PC-3 (cell line): ENCODE measurements at regions not wholly inside any gene's neighbourhood (a gene's known extent, or its start where the extent isn't known, plus 50 kb on each side); places are given as distances from the start of the nearest gene placed in this dataset.

Source experiments
- EZH2 ChIP-seq: fragments of 300-600 bp; sonication (generic); IDR thresholded peaks from one replicate; pipeline ENCODE4 v1.6.1; 2017; ENCODE audit warnings: antibody characterized with exemption, mild to moderate bottlenecking, low read length; ENCODE audit not compliant: unreplicated experiment
- EZH2phosphoT487 ChIP-seq: fragments of 300-600 bp; sonication (generic); IDR thresholded peaks from 2 replicates; pipeline ENCODE4 v1.6.1; 2018; ENCODE audit warnings: mild to moderate bottlenecking, antibody characterized with exemption, low read length, borderline replicate concordance
- TF ChIP-seq, protein P1 (sequence below): fragments of 300-600 bp; sonication (generic); conservative IDR thresholded peaks from 2 replicates; pipeline ENCODE4 v1.5.1; 2017; ENCODE audit warnings: antibody characterized with exemption, low read depth, mild to moderate bottlenecking, low read length

DNA sequence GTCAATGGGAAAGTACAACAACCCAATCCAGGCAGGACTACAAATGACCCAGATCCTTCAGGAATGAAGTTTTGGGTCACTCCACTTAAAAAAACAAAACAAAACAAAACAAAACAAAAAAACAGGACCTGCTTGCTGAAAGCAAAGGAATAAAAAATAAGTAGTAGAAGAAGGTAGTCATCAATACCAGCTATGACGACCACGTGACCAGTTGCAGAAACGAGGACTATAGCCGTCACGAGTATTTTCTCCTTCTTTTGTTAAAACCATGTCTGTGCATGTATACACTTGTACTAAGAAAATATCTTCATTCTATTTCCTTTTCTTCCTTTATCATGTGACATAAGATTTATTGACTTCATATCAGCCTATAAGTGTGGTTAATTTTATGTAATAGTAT lies 308.4 kb upstream of the DEFB112 start:
- TF ChIP-seq, protein P1, sequence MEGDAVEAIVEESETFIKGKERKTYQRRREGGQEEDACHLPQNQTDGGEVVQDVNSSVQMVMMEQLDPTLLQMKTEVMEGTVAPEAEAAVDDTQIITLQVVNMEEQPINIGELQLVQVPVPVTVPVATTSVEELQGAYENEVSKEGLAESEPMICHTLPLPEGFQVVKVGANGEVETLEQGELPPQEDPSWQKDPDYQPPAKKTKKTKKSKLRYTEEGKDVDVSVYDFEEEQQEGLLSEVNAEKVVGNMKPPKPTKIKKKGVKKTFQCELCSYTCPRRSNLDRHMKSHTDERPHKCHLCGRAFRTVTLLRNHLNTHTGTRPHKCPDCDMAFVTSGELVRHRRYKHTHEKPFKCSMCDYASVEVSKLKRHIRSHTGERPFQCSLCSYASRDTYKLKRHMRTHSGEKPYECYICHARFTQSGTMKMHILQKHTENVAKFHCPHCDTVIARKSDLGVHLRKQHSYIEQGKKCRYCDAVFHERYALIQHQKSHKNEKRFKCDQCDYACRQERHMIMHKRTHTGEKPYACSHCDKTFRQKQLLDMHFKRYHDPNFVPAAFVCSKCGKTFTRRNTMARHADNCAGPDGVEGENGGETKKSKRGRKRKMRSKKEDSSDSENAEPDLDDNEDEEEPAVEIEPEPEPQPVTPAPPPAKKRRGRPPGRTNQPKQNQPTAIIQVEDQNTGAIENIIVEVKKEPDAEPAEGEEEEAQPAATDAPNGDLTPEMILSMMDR, result no peak
- TF ChIP-seq EZH2 (no peak), EZH2phosphoT487 (no peak)
